ENCODE measurements at regions not wholly inside any gene's neighbourhood (a gene's known extent, or its start where the extent isn't known, plus 50 kb on each side); places are given as distances from the start of the nearest gene placed in this dataset.

- Histone ChIP-seq H3K9ac (ENCODE audit: control insufficient read depth, extremely low read depth, insufficient read depth, low read length) (no peak overlapping the region), H3K4me2 (ENCODE audit: control insufficient read depth, extremely low read depth, insufficient read depth, low read depth, low read length) (no peak overlapping the region), H3K9me1 (ENCODE audit: control insufficient read depth, extremely low read depth, insufficient read depth, low read length) (no peaks in the 10 kb centered on the region), H2AFZ (ENCODE audit: control insufficient read depth, low read length) (no peak overlapping the region), H3K79me2 (ENCODE audit: control insufficient read depth, insufficient read depth, low read length) (no peaks in the 10 kb centered on the region), H3K4me3 (ENCODE audit: control insufficient read depth in 2 of 3, extremely low read depth in 1 of 3, insufficient read depth in 2 of 3, low read depth in 1 of 3, low read length in 3 of 3) (no peak overlapping the region), H4K20me1 (ENCODE audit: control insufficient read depth, extremely low read depth, insufficient read depth, low read length) (no peaks in the 10 kb centered on the region), H3K27me3 (ENCODE audit: control insufficient read depth, extremely low read depth, insufficient read depth, low read length) (no peaks in the 10 kb centered on the region), H3K36me3 (ENCODE audit: control insufficient read depth in 2 of 2, extremely low read depth in 1 of 2, insufficient read depth in 2 of 2, low read length in 2 of 2) (no peaks in the 10 kb centered on the region), H3K27ac (ENCODE audit: control insufficient read depth, insufficient read depth, low read length) (no peak overlapping the region), H3K4me1 (ENCODE audit: control insufficient read depth, extremely low read depth, insufficient read depth, low read length) (peaks cover 40% of the 10 kb centered on the region), H3K9me3 (ENCODE audit: control insufficient read depth, low read depth, low read length) (no peaks in the 10 kb centered on the region)
- peak; percentile 62 for FAIRE-seq
- TF ChIP-seq EZH2 (IDR thresholded peaks at IDR 0.05; ENCODE audit: low read length): no peak
- no peak for TF ChIP-seq CTCF (optimal IDR thresholded peaks at IDR 0.05 in 1 of 3, IDR thresholded peaks at IDR 0.05 in 1 of 3, conservative IDR thresholded peaks at IDR 0.05 in 1 of 3; ENCODE audit: extremely low read depth in 1 of 3, insufficient read depth in 2 of 3, low read length in 3 of 3)
- dilution Hi-C loops (cut with MboI; ENCODE audit: extremely low pct_ligation_motif_present, low sequenced_read_pairs): no loop called here
- DNase-seq (ENCODE audit: low read depth, low spot score): no peak
Measured at GRCh38 chr10:4195213-4195612, 410.2 kb upstream of the KLF6 start.

- Histone ChIP-seq H3K27me3 (ENCODE audit: control insufficient read depth, extremely low read depth, insufficient read depth, low read length) (no peaks in the 10 kb centered on the region), H3K9me1 (ENCODE audit: control insufficient read depth, extremely low read depth, insufficient read depth, low read length) (no peaks in the 10 kb centered on the region), H3K27ac (ENCODE audit: control insufficient read depth, insufficient read depth, low read length) (peak overlapping the region; percentile 59), H3K9me3 (ENCODE audit: control insufficient read depth, low read depth, low read length) (no peaks in the 10 kb centered on the region), H4K20me1 (ENCODE audit: control insufficient read depth, extremely low read depth, insufficient read depth, low read length) (no peaks in the 10 kb centered on the region), H3K9ac (ENCODE audit: control insufficient read depth, extremely low read depth, insufficient read depth, low read length) (no peak overlapping the region), H3K79me2 (ENCODE audit: control insufficient read depth, insufficient read depth, low read length) (no peaks in the 10 kb centered on the region), H3K4me2 (ENCODE audit: control insufficient read depth, extremely low read depth, insufficient read depth, low read depth, low read length) (no peak overlapping the region), H3K4me1 (ENCODE audit: control insufficient read depth, extremely low read depth, insufficient read depth, low read length) (peaks cover 35% of the 10 kb centered on the region), H3K36me3 (ENCODE audit: control insufficient read depth in 2 of 2, extremely low read depth in 1 of 2, insufficient read depth in 2 of 2, low read length in 2 of 2) (no peaks in the 10 kb centered on the region), H2AFZ (ENCODE audit: control insufficient read depth, low read length) (no peak overlapping the region), H3K4me3 (ENCODE audit: control insufficient read depth in 2 of 3, extremely low read depth in 1 of 3, insufficient read depth in 2 of 3, low read depth in 1 of 3, low read length in 3 of 3) (no peak overlapping the region)
- DNase-seq (ENCODE audit: low read depth, low spot score): no peak
- FAIRE-seq: peak; percentile 76
- TF ChIP-seq CTCF (optimal IDR thresholded peaks at IDR 0.05 in 1 of 3, IDR thresholded peaks at IDR 0.05 in 1 of 3, conservative IDR thresholded peaks at IDR 0.05 in 1 of 3; ENCODE audit: extremely low read depth in 1 of 3, insufficient read depth in 2 of 3, low read length in 3 of 3) (no peak), EZH2 (IDR thresholded peaks at IDR 0.05; ENCODE audit: low read length) (no peak)
- dilution Hi-C loops (cut with MboI; ENCODE audit: extremely low pct_ligation_motif_present, low sequenced_read_pairs): no loop called here
Measured at GRCh38 chr10:4194231-4194630, 409.2 kb upstream of the KLF6 start.

All from keratinocyte (primary cell).